ENCODE measurements at regions not wholly inside any gene's neighbourhood (a gene's known extent, or its start where the extent isn't known, plus 50 kb on each side); places are given as distances from the start of the nearest gene placed in this dataset.
"Not testable (repeated sequence)": the region's sequence is repeated elsewhere in the genome, so short reads cannot be mapped to it uniquely, and the experiment has no call there.

GRCh38 chr2:144625226-144625625 lies 105.3 kb upstream of the ZEB2 start:
- no peaks in the 10 kb centered on the region for H3K27me3 ChIP-seq
- H3K9me3 ChIP-seq = no peaks in the 10 kb centered on the region
- peaks cover 13 to 24% of the 10 kb centered on the region in 2 donors for H3K4me1 ChIP-seq
- peak; percentile 75 to 78 for DNase-seq
- no peak for TF ChIP-seq CTCF (IDR thresholded peaks at IDR 0.05)
- no peak for TF ChIP-seq POLR2A (IDR thresholded peaks at IDR 0.05)
- intact Hi-C loops (cut with DNase I) = no loop called here
- 27 to 36% methylated on average over 3 of the region's 3 CpGs for WGBS, 2 donors
- H3K27ac ChIP-seq = peak overlapping the region; percentile 52 to 85 (median 71)
- no peak overlapping the region for H3K4me3 ChIP-seq (replicated peaks in 1 of 3)
- no peaks in the 10 kb centered on the region for H3K36me3 ChIP-seq

- Histone ChIP-seq H3K27me3 (no peaks in the 10 kb centered on the region), H3K4me1 (peaks cover 13 to 16% of the 10 kb centered on the region in 2 donors), H3K36me3 (no peaks in the 10 kb centered on the region), H3K9me3 (no peaks in the 10 kb centered on the region), H3K4me3 (replicated peaks in 1 of 3) (no peak overlapping the region), H3K27ac (peak overlapping the region in 2 of 3 donors; percentile 71 to 85)
- no peak for TF ChIP-seq CTCF (IDR thresholded peaks at IDR 0.05)
- no peak for TF ChIP-seq POLR2A (IDR thresholded peaks at IDR 0.05)
- intact Hi-C loops (cut with DNase I) = no loop called here
- 96 to 97% methylated on average over 4 of the region's 4 CpGs for WGBS, 2 donors
- DNase-seq = no peak
These were observed 104.5 kb upstream of the ZEB2 start for GRCh38 chr2:144624451-144624850.

GRCh38 chr2:144622373-144622772 lies 102.5 kb upstream of the ZEB2 start:
- H3K36me3 ChIP-seq; H3K27ac ChIP-seq; H3K4me3 ChIP-seq (replicated peaks in 1 of 3); intact Hi-C loops (cut with DNase I); H3K27me3 ChIP-seq; DNase-seq; H3K9me3 ChIP-seq: not testable (repeated sequence)
- WGBS, 2 donors = 85 to 97% methylated on average over 1 of the region's 1 CpG
- H3K4me1 ChIP-seq = peaks cover 13 to 14% of the 10 kb centered on the region in 2 donors

GRCh38 chr2:144621266-144621665 lies 101.3 kb upstream of the ZEB2 start:
- intact Hi-C loops (cut with DNase I) = no loop called here

GRCh38 chr2:144619760-144620159 lies 99.8 kb upstream of the ZEB2 start:
- H3K4me3 ChIP-seq (replicated peaks in 1 of 3) = no peak overlapping the region
- no peaks in the 10 kb centered on the region for H3K9me3 ChIP-seq
- no peak overlapping the region for H3K27ac ChIP-seq
- WGBS, 2 donors = 61 to 62% methylated on average over 3 of the region's 3 CpGs
- intact Hi-C loops (cut with DNase I) = no loop called here
- no peaks in the 10 kb centered on the region for H3K36me3 ChIP-seq
- peaks cover 9 to 11% of the 10 kb centered on the region in 2 donors for H3K4me1 ChIP-seq
- no peak for DNase-seq
- no peaks in the 10 kb centered on the region for H3K27me3 ChIP-seq
- TF ChIP-seq POLR2A (IDR thresholded peaks at IDR 0.05) = no peak
- no peak for TF ChIP-seq CTCF (IDR thresholded peaks at IDR 0.05)

More at GRCh38 chr2:144621266-144621665, 101.3 kb upstream of the ZEB2 start:
- H3K36me3 ChIP-seq = no peaks in the 10 kb centered on the region
- DNase-seq = no peak
- WGBS, 2 donors = 94 to 97% methylated on average over 3 of the region's 3 CpGs
- no peaks in the 10 kb centered on the region for H3K27me3 ChIP-seq
- TF ChIP-seq CTCF (IDR thresholded peaks at IDR 0.05) (no peak), POLR2A (IDR thresholded peaks at IDR 0.05) (no peak)
- no peak overlapping the region for H3K4me3 ChIP-seq (replicated peaks in 1 of 3)
- H3K4me1 ChIP-seq = peaks cover 13 to 14% of the 10 kb centered on the region in 2 donors
- H3K27ac ChIP-seq = no peak overlapping the region
- H3K9me3 ChIP-seq = no peaks in the 10 kb centered on the region

GRCh38 chr2:144617171-144617570 lies 97.3 kb upstream of the ZEB2 start:
- WGBS, 2 donors = 97 to 98% methylated on average over 6 of the region's 6 CpGs
- intact Hi-C loops (cut with DNase I); H3K4me3 ChIP-seq (replicated peaks in 1 of 3); H3K36me3 ChIP-seq; H3K27me3 ChIP-seq; H3K27ac ChIP-seq; H3K9me3 ChIP-seq; DNase-seq; H3K4me1 ChIP-seq: not testable (repeated sequence)
